K562 (cell line): ENCODE measurements at regions not wholly inside any gene's neighbourhood (a gene's known extent, or its start where the extent isn't known, plus 50 kb on each side); places are given as distances from the start of the nearest gene placed in this dataset.

Experiments used
- ATAC-seq: fragments of 200-7000 bp; cut with Tn5 transposase; 3 replicates; pipeline ENCODE4 v1.9.1; 2020; ENCODE audit warnings: moderate library complexity
- BruUV-seq: library from RNA; stranded (reverse); fragments of 400-500 nt; replicated peaks from 2 replicates; lab custom pipeline; 2021; lab: Mats Ljungman, UMichigan
- CTCF ChIA-PET: fragments of 300-600 bp; formaldehyde crosslinking; extraction: SDS; loops from one replicate; lab custom pipeline; 2021; ENCODE audit warnings: low intra/inter-chr PET ratio; lab: Yijun Ruan, JAX
- POLR2A ChIA-PET: fragments of 300-600, 350-650 bp; sonication (Branson Sonifier 250); formaldehyde crosslinking; extraction: SDS; loops from one replicate; lab custom pipeline; 2021; ENCODE audit warnings: antibody characterized with exemption, inconsistent platforms; lab: Yijun Ruan, JAX
- DNase-seq, 4 experiments: peaks; one replicate each; pipeline versions ENCODE4 v3.0.0 to v3.0.0-alpha.2; 2011 to 2018; ENCODE audit warnings: low spot score in 3 of 4, mixed read lengths in 3 of 4; ENCODE audit errors: extremely low read depth in 1 of 4
- FAIRE-seq: peaks from 2 replicates; lab custom pipeline; 2011; peaks lifted over from hg19 to GRCh38; lab: Jason Lieb, UNC
- H2AFZ ChIP-seq: 2 replicates; pipeline ENCODE4 v1.6.0; 2011; ENCODE audit warnings: low read depth, low read length, control low read depth, inconsistent platforms
- H3K27ac ChIP-seq: fragments of 200-600 bp; 3 replicates; pipeline ENCODE4 v1.8.0; 2011; ENCODE audit warnings: low read depth, mild to moderate bottlenecking, control low read depth, inconsistent platforms, low read length, moderate library complexity, mixed read lengths; ENCODE audit errors: extremely low read depth
- H3K27me3 ChIP-seq, 2 experiments: fragments of 300-600 bp in 1 of 2; 2 replicates in 1 of 2; 3 replicates in 1 of 2; pipeline versions ENCODE4 v1.6.0 to v1.8.0; 2011; ENCODE audit warnings: inconsistent platforms in 2 of 2, low read length in 2 of 2, mild to moderate bottlenecking in 1 of 2, mixed read lengths in 1 of 2, moderate library complexity in 1 of 2; ENCODE audit not compliant: control insufficient read depth in 2 of 2, insufficient read depth in 2 of 2
- H3K36me3 ChIP-seq: fragments of 300-600 bp; 3 replicates; pipeline ENCODE4 v1.8.0; 2011; ENCODE audit warnings: mild to moderate bottlenecking, low read length, inconsistent platforms; ENCODE audit not compliant: control insufficient read depth, insufficient read depth
- H3K4me1 ChIP-seq, 2 experiments: fragments of 200-600 bp in 1 of 2; replicated peaks in 1 of 2; 2 replicates in 1 of 2; 3 replicates in 1 of 2; pipeline versions ENCODE4 v1.5.1 to v1.8.0; 2011; ENCODE audit warnings: inconsistent platforms in 2 of 2, low read length in 2 of 2, mild to moderate bottlenecking in 1 of 2, mixed read lengths in 1 of 2, moderate library complexity in 1 of 2; ENCODE audit not compliant: control insufficient read depth in 2 of 2, insufficient read depth in 2 of 2
- H3K4me2 ChIP-seq: 2 replicates; pipeline ENCODE4 v1.6.1; 2011; ENCODE audit warnings: low read length, control low read depth, inconsistent platforms, mixed read lengths; ENCODE audit not compliant: insufficient read depth
- H3K4me3 ChIP-seq: fragments of 200-600 bp; sonication (generic), shearing (Covaris generic); 2 replicates; pipeline ENCODE4 v1.5.1; 2016; ENCODE audit warnings: control low read depth, inconsistent platforms
- H3K79me2 ChIP-seq: fragments of 200-600 bp; 3 replicates; pipeline ENCODE4 v1.8.0; 2011; ENCODE audit warnings: low read length, inconsistent platforms; ENCODE audit not compliant: control insufficient read depth, insufficient read depth
- H3K9ac ChIP-seq, 2 experiments: 2 replicates each; pipeline versions ENCODE4 v1.6.0 to v1.6.1; 2011; ENCODE audit warnings: low read depth in 2 of 2, low read length in 2 of 2, control low read depth in 1 of 2, inconsistent platforms in 1 of 2, mild to moderate bottlenecking in 1 of 2, mixed read lengths in 1 of 2; ENCODE audit not compliant: insufficient read depth in 1 of 2
- H3K9me1 ChIP-seq: one replicate; pipeline ENCODE4 v1.6.0; 2011; ENCODE audit warnings: inconsistent platforms, mild to moderate bottlenecking, low read length, moderate library complexity; ENCODE audit not compliant: control insufficient read depth, insufficient read depth
- H3K9me3 ChIP-seq: replicated peaks from 2 replicates; pipeline ENCODE4 v1.5.1; 2011; ENCODE audit warnings: low read depth, low read length, inconsistent platforms; ENCODE audit not compliant: control insufficient read depth, insufficient read depth
- H4K20me1 ChIP-seq: replicated peaks from 2 replicates; pipeline ENCODE4 v1.6.1; 2011; ENCODE audit warnings: low read length, inconsistent platforms, mixed read lengths; ENCODE audit not compliant: control insufficient read depth, insufficient read depth
- BRD4 ChIP-seq: fragments of 200-600 bp; sonication (generic); IDR thresholded peaks from 2 replicates; pipeline ENCODE4 v1.6.1; 2017; ENCODE audit warnings: inconsistent platforms
- ESRRA ChIP-seq: fragments of 450-650 bp; IDR thresholded peaks from 2 replicates; pipeline ENCODE4 v1.6.1; 2014; ENCODE audit warnings: low read depth, mild to moderate bottlenecking, moderate library complexity, borderline replicate concordance
- ETV1 ChIP-seq: fragments of 450-650 bp; conservative IDR thresholded peaks from 2 replicates; pipeline ENCODE4 v1.6.1; 2016; ENCODE audit warnings: missing genetic modification characterization, control low read depth, low read depth, missing compliant biosample characterization
- KDM5B ChIP-seq: fragments of 200-600 bp; sonication (generic); IDR thresholded peaks from 2 replicates; pipeline ENCODE4 v1.6.1; 2012; ENCODE audit warnings: low read depth, mild to moderate bottlenecking, moderate library complexity, low read length, control low read depth, inconsistent platforms; ENCODE audit not compliant: insufficient replicate concordance
- MTA1 ChIP-seq: fragments of 450-650 bp; IDR thresholded peaks from 2 replicates; pipeline ENCODE4 v1.6.1; 2017; ENCODE audit warnings: borderline replicate concordance
- MYBL2 ChIP-seq, 2 experiments: fragments of 450-650 bp in 1 of 2; sonication (generic) in 1 of 2; formaldehyde crosslinking in 1 of 2; IDR thresholded peaks; 2 replicates each; pipeline versions ENCODE4 v1.6.1 to v1.8.1; 2017 to 2022; ENCODE audit warnings: borderline replicate concordance in 1 of 2, inconsistent platforms in 1 of 2, low read depth in 1 of 2, mild to moderate bottlenecking in 1 of 2, missing genetic modification reagents in 1 of 2, moderate library complexity in 1 of 2
- NFE2 ChIP-seq: IDR thresholded peaks from 2 replicates; pipeline ENCODE4 v1.6.1; 2014; ENCODE audit warnings: antibody characterized with exemption, low read depth
- PHF20 ChIP-seq: fragments of 450-650 bp; IDR thresholded peaks from 2 replicates; pipeline ENCODE4 v1.6.1; 2018; ENCODE audit not compliant: partially characterized antibody
- RB1 ChIP-seq: fragments of 450-650 bp; IDR thresholded peaks from 2 replicates; pipeline ENCODE4 v1.6.1; 2017; ENCODE audit warnings: low read depth, mild to moderate bottlenecking
- RBM14 ChIP-seq: fragments of 200-400 bp; formaldehyde crosslinking; IDR thresholded peaks from 2 replicates; pipeline ENCODE4 v1.6.1; 2018; ENCODE audit warnings: low read depth, mild to moderate bottlenecking, low read length, moderate library complexity, borderline replicate concordance; ENCODE audit not compliant: insufficient read depth
- SIN3A ChIP-seq, 2 experiments: fragments of 150-350 bp in 1 of 2; IDR thresholded peaks; 2 replicates each; pipeline ENCODE4 v1.6.1; 2011 to 2016; ENCODE audit warnings: borderline replicate concordance in 2 of 2, low read depth in 2 of 2, low read length in 2 of 2, mild to moderate bottlenecking in 2 of 2, moderate library complexity in 2 of 2; ENCODE audit not compliant: control insufficient read depth in 1 of 2
- SMC3 ChIP-seq: conservative IDR thresholded peaks from 2 replicates; pipeline ENCODE4 v1.6.1; 2011; ENCODE audit warnings: low read depth, low read length, improper control_type of control experiment; ENCODE audit not compliant: insufficient read depth
- STAT6 ChIP-seq: sonication (generic); formaldehyde crosslinking; IDR thresholded peaks from 2 replicates; pipeline ENCODE4 v1.8.1; 2023; ENCODE audit warnings: mild to moderate bottlenecking, missing genetic modification reagents
- USF2 ChIP-seq: sonication (generic); formaldehyde crosslinking; IDR thresholded peaks from 2 replicates; pipeline ENCODE4 v1.5.0; 2020; ENCODE audit warnings: missing genetic modification reagents
- ZNF41 ChIP-seq: fragments of 250-450 bp; sonication (Bioruptor Pico); conservative IDR thresholded peaks from 2 replicates; pipeline ENCODE4 v1.4.0; 2020; ENCODE audit warnings: mild to moderate bottlenecking
- ZNF444 ChIP-seq: fragments of 250-450 bp; sonication (Bioruptor Pico); IDR thresholded peaks from 2 replicates; pipeline ENCODE4 v1.4.0; 2020; ENCODE audit warnings: mild to moderate bottlenecking, moderate library complexity
- ZNF717 ChIP-seq: fragments of 250-450 bp; sonication (Bioruptor Pico); IDR thresholded peaks from 2 replicates; pipeline ENCODE4 v1.5.0; 2021
- WGBS: fragments of 100-300 bp; shearing (Covaris generic); methylation state at CpG from one replicate; pipeline ENCODE4 v1.1.6; 2016; ENCODE audit warnings: low coverage, mixed read lengths; ENCODE audit not compliant: insufficient coverage; ENCODE audit errors: missing lambda C conversion rate; 5-methylcytosine and 5-hydroxymethylcytosine counted together
- in situ Hi-C: fragments of 300-500 bp; cut with MboI; formaldehyde crosslinking; loops from 4 replicates; pipeline ENCODE4 v1.15.0; 2018; ENCODE audit warnings: inconsistent platforms, mixed read lengths
- intact Hi-C: fragments of 100-400 bp; cut with micrococcal nuclease; formaldehyde crosslinking; loops from 2 replicates; pipeline ENCODE4 v1.14.2; 2022

DNA sequence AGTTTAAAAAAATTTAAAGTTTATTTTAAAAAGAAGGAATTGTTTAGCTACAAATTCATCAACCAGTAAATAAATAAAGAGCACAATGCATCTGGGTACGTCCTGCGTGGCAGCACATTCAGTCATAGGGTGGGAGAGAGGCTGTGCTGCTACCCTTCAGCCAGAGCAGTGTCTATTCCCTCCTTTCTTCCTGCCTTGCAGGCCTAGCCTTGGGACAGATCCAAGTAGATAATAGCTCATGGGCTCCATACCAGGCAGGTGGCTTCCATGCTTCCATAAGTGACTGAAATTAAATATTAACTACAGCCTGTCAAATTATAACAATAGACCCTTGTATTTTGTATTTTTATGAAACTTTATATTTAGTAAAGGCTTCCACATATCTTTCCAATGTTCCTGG lies 408.3 kb upstream of the RGMB start:
- Histone ChIP-seq H4K20me1 (no peaks in the 10 kb centered on the region), H3K36me3 (no peaks in the 10 kb centered on the region), H3K4me3 (no peak overlapping the region), H3K4me1 (no peaks in the 10 kb centered on the region), H2AFZ (no peak overlapping the region), H3K9me1 (no peaks in the 10 kb centered on the region), H3K27me3 (no peaks in the 10 kb centered on the region), H3K27ac (no peak overlapping the region), H3K4me2 (no peak overlapping the region), H3K9me3 (no peaks in the 10 kb centered on the region; the same call in 1 of the 2 replicates), H3K79me2 (no peaks in the 10 kb centered on the region), H3K9ac (no peak overlapping the region)
- DNase-seq, result no peak
- POLR2A ChIA-PET, result no interaction called here
- CTCF ChIA-PET, result no interaction called here
- FAIRE-seq, result no peak
- WGBS, result 5% methylated on average over 2 of the region's 2 CpGs
- BruUV-seq, result no TSS peak
- intact Hi-C loops (no loop called here), in situ Hi-C loops (no loop called here)
- no peak for ATAC-seq
- TF ChIP-seq STAT6 (no peak), SIN3A (IDR thresholded peaks at IDR 0.05; ENCODE audit: borderline replicate concordance in 2 of 2, control insufficient read depth in 1 of 2, low read depth in 2 of 2, low read length in 2 of 2) (no peak), ZNF41 (CRISPR knock-in tag) (no peak), SMC3 (no peak), ZNF444 (CRISPR knock-in tag) (no peak), NFE2 (no peak), MTA1 (no peak), RB1 (no peak), USF2 (CRISPR knock-in tag) (no peak), ZNF717 (CRISPR knock-in tag) (no peak), RBM14 (no peak), KDM5B (no peak), PHF20 (no peak), BRD4 (no peak), ESRRA (no peak), ETV1 (no peak), MYBL2 (IDR thresholded peaks at IDR 0.05; ENCODE audit: low read depth) (no peak), MYBL2 (CRISPR knock-in tag; IDR thresholded peaks at IDR 0.05; ENCODE audit: borderline replicate concordance) (no peak)
